Testis (tissue), 2 donors: ENCODE measurements at regions not wholly inside any gene's neighbourhood (a gene's known extent, or its start where the extent isn't known, plus 50 kb on each side); places are given as distances from the start of the nearest gene placed in this dataset.

Experiments
- CTCF ChIP-seq, 3 experiments: fragments of 450-650 bp in 2 of 3; fragments of 200-600 bp in 1 of 3; sonication (generic) in 1 of 3; IDR thresholded peaks; one replicate each; pipeline ENCODE4 v1.5.1; 2016 to 2019; ENCODE audit warnings: antibody characterized with exemption in 3 of 3, mild to moderate bottlenecking in 2 of 3, moderate library complexity in 1 of 3
- POLR2A ChIP-seq: fragments of 450-650 bp; IDR thresholded peaks from one replicate; pipeline ENCODE4 v1.6.1; 2017; ENCODE audit warnings: antibody characterized with exemption, mild to moderate bottlenecking, moderate library complexity

DNA sequence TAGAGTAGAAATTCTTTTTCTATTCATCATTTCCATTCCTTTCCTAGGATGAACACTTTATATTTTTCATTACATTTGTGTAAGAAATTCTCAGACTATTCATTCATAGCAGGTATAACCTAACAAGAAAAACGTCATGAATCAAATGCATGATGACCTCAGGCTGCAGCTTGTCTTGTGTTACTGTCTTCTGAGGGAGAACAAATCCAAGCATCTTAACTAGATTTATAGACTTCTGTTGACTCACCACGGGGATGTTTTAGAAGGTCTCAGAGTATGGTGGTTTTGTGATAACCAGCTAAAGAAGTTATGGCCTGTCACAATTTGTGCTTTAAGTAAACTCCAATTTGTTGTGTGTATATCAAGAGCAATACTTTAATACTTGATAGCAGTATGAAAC, 102.7 kb downstream of the ANKRD7 start:
- TF ChIP-seq CTCF (IDR thresholded peaks at IDR 0.05) (no peak), POLR2A (no peak)
